GM23338 (cell line): ENCODE measurements at regions not wholly inside any gene's neighbourhood (a gene's known extent, or its start where the extent isn't known, plus 50 kb on each side); places are given as distances from the start of the nearest gene placed in this dataset.

ENCODE experiments used
- ATAC-seq: fragments of 200-7000 bp; cut with Tn5 transposase; 3 replicates; pipeline ENCODE4 v1.9.1; 2020
- DNase-seq: peaks from one replicate; pipeline ENCODE4 v3.0.0-alpha.2; 2015; ENCODE audit warnings: low spot score
- H2AFZ ChIP-seq: fragments of 200-600 bp; sonication (generic); 2 replicates; pipeline ENCODE4 v1.8.0; 2016; ENCODE audit warnings: antibody characterized with exemption, mild to moderate bottlenecking, moderate library complexity
- H3F3A ChIP-seq: fragments of 200-600 bp; sonication (generic); replicated peaks from 2 replicates; pipeline ENCODE4 v1.8.0; 2017; ENCODE audit warnings: antibody characterized with exemption, mixed run types, low read depth
- H3K27ac ChIP-seq: fragments of 200-600 bp; sonication (generic); 2 replicates; pipeline ENCODE4 v1.6.1; 2016; ENCODE audit warnings: low read depth
- H3K27me3 ChIP-seq: fragments of 200-600 bp; sonication (generic); 2 replicates; pipeline ENCODE4 v1.8.0; 2016; ENCODE audit warnings: mild to moderate bottlenecking, mixed run types, moderate library complexity; ENCODE audit not compliant: insufficient read depth
- H3K36me3 ChIP-seq: fragments of 200-600 bp; sonication (generic); 2 replicates; pipeline ENCODE4 v1.8.0; 2016; ENCODE audit warnings: mild to moderate bottlenecking; ENCODE audit not compliant: insufficient read depth
- H3K4me1 ChIP-seq: fragments of 200-600 bp; sonication (generic); 2 replicates; pipeline ENCODE4 v1.8.0; 2016; ENCODE audit warnings: mild to moderate bottlenecking, moderate library complexity; ENCODE audit not compliant: insufficient read depth
- H3K4me2 ChIP-seq: fragments of 200-600 bp; sonication (generic); 2 replicates; pipeline ENCODE4 v1.7.1; 2017; ENCODE audit warnings: mixed run types
- H3K4me3 ChIP-seq: fragments of 200-600 bp; sonication (generic); 2 replicates; pipeline ENCODE4 v1.6.1; 2016; ENCODE audit warnings: mixed run types
- H3K79me2 ChIP-seq: fragments of 200-600 bp; sonication (generic); replicated peaks from 2 replicates; pipeline ENCODE4 v1.8.0; 2017; ENCODE audit warnings: mild to moderate bottlenecking; ENCODE audit not compliant: insufficient read depth
- H3K9me2 ChIP-seq: fragments of 200-600 bp; sonication (generic); 2 replicates; pipeline ENCODE4 v1.8.0; 2017; ENCODE audit not compliant: insufficient read depth
- H4K20me1 ChIP-seq: fragments of 200-600 bp; sonication (generic); replicated peaks from 2 replicates; pipeline ENCODE4 v1.8.0; 2017; ENCODE audit warnings: mild to moderate bottlenecking; ENCODE audit not compliant: insufficient read depth
- H3K27ac Mint-ChIP-seq: 2 replicates; pipeline ENCODE4 v1.8.0; 2020; ENCODE audit warnings: inconsistent platforms, mild to moderate bottlenecking, moderate library complexity, mixed read lengths
- H3K27me3 Mint-ChIP-seq: 3 replicates; pipeline ENCODE4 v1.8.0; 2022; ENCODE audit warnings: low read depth, mild to moderate bottlenecking, moderate library complexity, mixed read lengths, inconsistent platforms; ENCODE audit not compliant: insufficient read depth, poor library complexity
- H3K36me3 Mint-ChIP-seq: 3 replicates; pipeline ENCODE4 v1.8.0; 2021; ENCODE audit warnings: low read depth, mild to moderate bottlenecking, inconsistent platforms, moderate library complexity, mixed read lengths
- H3K4me1 Mint-ChIP-seq: 3 replicates; pipeline ENCODE4 v1.8.0; 2020; ENCODE audit warnings: mild to moderate bottlenecking, inconsistent platforms, mixed read lengths
- H3K4me3 Mint-ChIP-seq: 3 replicates; pipeline ENCODE4 v1.8.0; 2021; ENCODE audit warnings: moderate library complexity, mild to moderate bottlenecking, inconsistent platforms, mixed read lengths
- H3K9me3 Mint-ChIP-seq: 3 replicates; pipeline ENCODE4 v1.8.0; 2020; ENCODE audit warnings: moderate library complexity, mild to moderate bottlenecking, inconsistent platforms, mixed read lengths
- CREB1 ChIP-seq: fragments of 250-450 bp; sonication (Bioruptor Pico); IDR thresholded peaks from 2 replicates; pipeline ENCODE4 v1.5.0; 2020; ENCODE audit warnings: low read depth, mild to moderate bottlenecking, moderate library complexity
- EZH2 ChIP-seq: fragments of 200-600 bp; sonication (generic); IDR thresholded peaks from one replicate; pipeline ENCODE4 v1.8.0; 2017; ENCODE audit warnings: antibody characterized with exemption, mild to moderate bottlenecking, low read depth; ENCODE audit not compliant: unreplicated experiment
- EZH2phosphoT487 ChIP-seq: fragments of 200-600 bp; sonication (generic); IDR thresholded peaks from one replicate; pipeline ENCODE4 v1.8.1; 2018; ENCODE audit warnings: antibody characterized with exemption; ENCODE audit not compliant: unreplicated experiment
- JUNB ChIP-seq: IDR thresholded peaks from one replicate; pipeline ENCODE4 v1.6.1; 2016; ENCODE audit warnings: antibody characterized with exemption; ENCODE audit not compliant: unreplicated experiment
- NANOG ChIP-seq: IDR thresholded peaks from 2 replicates; pipeline ENCODE4 v1.6.1; 2016; ENCODE audit warnings: antibody characterized with exemption, borderline replicate concordance
- POLR2AphosphoS5 ChIP-seq: IDR thresholded peaks from 2 replicates; pipeline ENCODE4 v1.6.1; 2016; ENCODE audit warnings: antibody characterized with exemption, low read depth
- STAT1 ChIP-seq: IDR thresholded peaks from one replicate; pipeline ENCODE4 v1.6.1; 2016; ENCODE audit warnings: antibody characterized with exemption; ENCODE audit not compliant: unreplicated experiment
- ZNF114 ChIP-seq: fragments of 250-450 bp; sonication (Bioruptor Pico); IDR thresholded peaks from 2 replicates; pipeline ENCODE4 v1.5.0; 2020; ENCODE audit warnings: mild to moderate bottlenecking, moderate library complexity
- ZNF331 ChIP-seq: fragments of 250-450 bp; sonication (Bioruptor Pico); IDR thresholded peaks from 2 replicates; pipeline ENCODE4 v1.5.0; 2020; ENCODE audit warnings: low read depth, mild to moderate bottlenecking, moderate library complexity
- TF ChIP-seq, protein P1 (sequence below): IDR thresholded peaks from 2 replicates; pipeline ENCODE4 v1.6.1; 2016; ENCODE audit warnings: antibody characterized with exemption
- TF ChIP-seq, protein P2 (sequence below): fragments of 250-450 bp; sonication (Bioruptor Pico); IDR thresholded peaks from 2 replicates; pipeline ENCODE4 v1.5.0; 2020; ENCODE audit warnings: mild to moderate bottlenecking, moderate library complexity
- TF ChIP-seq, protein P3 (sequence below), 2 experiments: fragments of 200-600 bp in 1 of 2; sonication (generic) in 1 of 2; conservative IDR thresholded peaks; 2 replicates each; pipeline versions ENCODE4 v1.5.1 to v1.6.1; 2016 to 2017; ENCODE audit warnings: antibody characterized with exemption in 2 of 2, low read depth in 2 of 2, mild to moderate bottlenecking in 2 of 2, moderate library complexity in 1 of 2
- TF ChIP-seq, protein P4 (sequence below): IDR thresholded peaks from one replicate; pipeline ENCODE4 v1.6.1; 2018; ENCODE audit warnings: antibody characterized with exemption; ENCODE audit not compliant: unreplicated experiment

DNA sequence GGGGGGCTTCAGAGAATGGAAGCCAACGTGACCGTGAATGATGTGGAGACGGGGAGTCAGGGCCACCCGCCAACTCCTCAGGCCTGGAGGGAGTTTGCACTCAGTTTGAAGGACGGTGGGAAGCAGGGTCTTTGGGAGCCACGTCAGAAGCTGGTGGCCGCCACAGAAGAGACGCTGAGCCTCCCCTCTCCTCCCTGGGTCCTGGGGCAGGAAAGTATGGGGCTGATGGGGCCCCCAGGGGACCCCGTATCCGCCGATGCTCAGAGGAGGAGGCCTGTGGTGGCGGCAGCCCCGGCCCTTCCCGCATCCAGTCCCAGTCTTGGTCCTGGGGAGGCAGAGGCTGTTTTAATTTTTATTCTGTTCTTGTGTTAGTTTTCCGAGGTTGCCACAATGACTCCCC is 188.6 kb upstream of the C1orf174 start:
- H3K27ac Mint-ChIP-seq: no peak overlapping the region
- Histone ChIP-seq H3K36me3 (no peaks in the 10 kb centered on the region), H3K27ac (no peak overlapping the region), H3F3A (no peaks in the 10 kb centered on the region), H3K9me2 (no peaks in the 10 kb centered on the region), H3K4me3 (no peak overlapping the region), H3K79me2 (no peaks in the 10 kb centered on the region), H2AFZ (no peak overlapping the region), H3K27me3 (no peaks in the 10 kb centered on the region), H3K4me1 (no peaks in the 10 kb centered on the region), H3K4me2 (no peak overlapping the region), H4K20me1 (no peaks in the 10 kb centered on the region)
- no peak for TF ChIP-seq ZNF114
- TF ChIP-seq, protein P1, sequence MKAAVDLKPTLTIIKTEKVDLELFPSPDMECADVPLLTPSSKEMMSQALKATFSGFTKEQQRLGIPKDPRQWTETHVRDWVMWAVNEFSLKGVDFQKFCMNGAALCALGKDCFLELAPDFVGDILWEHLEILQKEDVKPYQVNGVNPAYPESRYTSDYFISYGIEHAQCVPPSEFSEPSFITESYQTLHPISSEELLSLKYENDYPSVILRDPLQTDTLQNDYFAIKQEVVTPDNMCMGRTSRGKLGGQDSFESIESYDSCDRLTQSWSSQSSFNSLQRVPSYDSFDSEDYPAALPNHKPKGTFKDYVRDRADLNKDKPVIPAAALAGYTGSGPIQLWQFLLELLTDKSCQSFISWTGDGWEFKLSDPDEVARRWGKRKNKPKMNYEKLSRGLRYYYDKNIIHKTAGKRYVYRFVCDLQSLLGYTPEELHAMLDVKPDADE: no peak
- TF ChIP-seq NANOG: no peak
- TF ChIP-seq POLR2AphosphoS5: no peak
- TF ChIP-seq, protein P2, sequence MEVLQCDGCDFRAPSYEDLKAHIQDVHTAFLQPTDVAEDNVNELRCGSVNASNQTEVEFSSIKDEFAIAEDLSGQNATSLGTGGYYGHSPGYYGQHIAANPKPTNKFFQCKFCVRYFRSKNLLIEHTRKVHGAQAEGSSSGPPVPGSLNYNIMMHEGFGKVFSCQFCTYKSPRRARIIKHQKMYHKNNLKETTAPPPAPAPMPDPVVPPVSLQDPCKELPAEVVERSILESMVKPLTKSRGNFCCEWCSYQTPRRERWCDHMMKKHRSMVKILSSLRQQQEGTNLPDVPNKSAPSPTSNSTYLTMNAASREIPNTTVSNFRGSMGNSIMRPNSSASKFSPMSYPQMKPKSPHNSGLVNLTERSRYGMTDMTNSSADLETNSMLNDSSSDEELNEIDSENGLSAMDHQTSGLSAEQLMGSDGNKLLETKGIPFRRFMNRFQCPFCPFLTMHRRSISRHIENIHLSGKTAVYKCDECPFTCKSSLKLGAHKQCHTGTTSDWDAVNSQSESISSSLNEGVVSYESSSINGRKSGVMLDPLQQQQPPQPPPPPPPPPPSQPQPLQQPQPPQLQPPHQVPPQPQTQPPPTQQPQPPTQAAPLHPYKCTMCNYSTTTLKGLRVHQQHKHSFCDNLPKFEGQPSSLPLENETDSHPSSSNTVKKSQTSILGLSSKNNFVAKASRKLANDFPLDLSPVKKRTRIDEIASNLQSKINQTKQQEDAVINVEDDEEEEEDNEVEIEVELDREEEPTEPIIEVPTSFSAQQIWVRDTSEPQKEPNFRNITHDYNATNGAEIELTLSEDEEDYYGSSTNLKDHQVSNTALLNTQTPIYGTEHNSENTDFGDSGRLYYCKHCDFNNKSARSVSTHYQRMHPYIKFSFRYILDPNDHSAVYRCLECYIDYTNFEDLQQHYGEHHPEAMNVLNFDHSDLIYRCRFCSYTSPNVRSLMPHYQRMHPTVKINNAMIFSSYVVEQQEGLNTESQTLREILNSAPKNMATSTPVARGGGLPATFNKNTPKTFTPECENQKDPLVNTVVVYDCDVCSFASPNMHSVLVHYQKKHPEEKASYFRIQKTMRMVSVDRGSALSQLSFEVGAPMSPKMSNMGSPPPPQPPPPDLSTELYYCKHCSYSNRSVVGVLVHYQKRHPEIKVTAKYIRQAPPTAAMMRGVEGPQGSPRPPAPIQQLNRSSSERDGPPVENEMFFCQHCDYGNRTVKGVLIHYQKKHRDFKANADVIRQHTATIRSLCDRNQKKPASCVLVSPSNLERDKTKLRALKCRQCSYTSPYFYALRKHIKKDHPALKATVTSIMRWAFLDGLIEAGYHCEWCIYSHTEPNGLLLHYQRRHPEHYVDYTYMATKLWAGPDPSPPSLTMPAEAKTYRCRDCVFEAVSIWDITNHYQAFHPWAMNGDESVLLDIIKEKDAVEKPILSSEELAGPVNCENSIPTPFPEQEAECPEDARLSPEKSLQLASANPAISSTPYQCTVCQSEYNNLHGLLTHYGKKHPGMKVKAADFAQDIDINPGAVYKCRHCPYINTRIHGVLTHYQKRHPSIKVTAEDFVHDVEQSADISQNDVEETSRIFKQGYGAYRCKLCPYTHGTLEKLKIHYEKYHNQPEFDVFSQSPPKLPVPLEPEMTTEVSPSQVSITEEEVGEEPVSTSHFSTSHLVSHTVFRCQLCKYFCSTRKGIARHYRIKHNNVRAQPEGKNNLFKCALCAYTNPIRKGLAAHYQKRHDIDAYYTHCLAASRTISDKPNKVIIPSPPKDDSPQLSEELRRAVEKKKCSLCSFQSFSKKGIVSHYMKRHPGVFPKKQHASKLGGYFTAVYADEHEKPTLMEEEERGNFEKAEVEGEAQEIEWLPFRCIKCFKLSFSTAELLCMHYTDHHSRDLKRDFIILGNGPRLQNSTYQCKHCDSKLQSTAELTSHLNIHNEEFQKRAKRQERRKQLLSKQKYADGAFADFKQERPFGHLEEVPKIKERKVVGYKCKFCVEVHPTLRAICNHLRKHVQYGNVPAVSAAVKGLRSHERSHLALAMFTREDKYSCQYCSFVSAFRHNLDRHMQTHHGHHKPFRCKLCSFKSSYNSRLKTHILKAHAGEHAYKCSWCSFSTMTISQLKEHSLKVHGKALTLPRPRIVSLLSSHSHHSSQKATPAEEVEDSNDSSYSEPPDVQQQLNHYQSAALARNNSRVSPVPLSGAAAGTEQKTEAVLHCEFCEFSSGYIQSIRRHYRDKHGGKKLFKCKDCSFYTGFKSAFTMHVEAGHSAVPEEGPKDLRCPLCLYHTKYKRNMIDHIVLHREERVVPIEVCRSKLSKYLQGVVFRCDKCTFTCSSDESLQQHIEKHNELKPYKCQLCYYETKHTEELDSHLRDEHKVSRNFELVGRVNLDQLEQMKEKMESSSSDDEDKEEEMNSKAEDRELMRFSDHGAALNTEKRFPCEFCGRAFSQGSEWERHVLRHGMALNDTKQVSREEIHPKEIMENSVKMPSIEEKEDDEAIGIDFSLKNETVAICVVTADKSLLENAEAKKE (CRISPR knock-in tag): no peak
- TF ChIP-seq EZH2: no peak
- no peak for TF ChIP-seq CREB1 (CRISPR knock-in tag)
- no peak for TF ChIP-seq JUNB
- TF ChIP-seq STAT1: no peak
- TF ChIP-seq, protein P3, sequence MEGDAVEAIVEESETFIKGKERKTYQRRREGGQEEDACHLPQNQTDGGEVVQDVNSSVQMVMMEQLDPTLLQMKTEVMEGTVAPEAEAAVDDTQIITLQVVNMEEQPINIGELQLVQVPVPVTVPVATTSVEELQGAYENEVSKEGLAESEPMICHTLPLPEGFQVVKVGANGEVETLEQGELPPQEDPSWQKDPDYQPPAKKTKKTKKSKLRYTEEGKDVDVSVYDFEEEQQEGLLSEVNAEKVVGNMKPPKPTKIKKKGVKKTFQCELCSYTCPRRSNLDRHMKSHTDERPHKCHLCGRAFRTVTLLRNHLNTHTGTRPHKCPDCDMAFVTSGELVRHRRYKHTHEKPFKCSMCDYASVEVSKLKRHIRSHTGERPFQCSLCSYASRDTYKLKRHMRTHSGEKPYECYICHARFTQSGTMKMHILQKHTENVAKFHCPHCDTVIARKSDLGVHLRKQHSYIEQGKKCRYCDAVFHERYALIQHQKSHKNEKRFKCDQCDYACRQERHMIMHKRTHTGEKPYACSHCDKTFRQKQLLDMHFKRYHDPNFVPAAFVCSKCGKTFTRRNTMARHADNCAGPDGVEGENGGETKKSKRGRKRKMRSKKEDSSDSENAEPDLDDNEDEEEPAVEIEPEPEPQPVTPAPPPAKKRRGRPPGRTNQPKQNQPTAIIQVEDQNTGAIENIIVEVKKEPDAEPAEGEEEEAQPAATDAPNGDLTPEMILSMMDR (conservative IDR thresholded peaks at IDR 0.05; ENCODE audit: low read depth in 2 of 2): no peak
- no peak for TF ChIP-seq EZH2phosphoT487
- no peak for TF ChIP-seq ZNF331 (CRISPR knock-in tag)
- TF ChIP-seq, protein P4, sequence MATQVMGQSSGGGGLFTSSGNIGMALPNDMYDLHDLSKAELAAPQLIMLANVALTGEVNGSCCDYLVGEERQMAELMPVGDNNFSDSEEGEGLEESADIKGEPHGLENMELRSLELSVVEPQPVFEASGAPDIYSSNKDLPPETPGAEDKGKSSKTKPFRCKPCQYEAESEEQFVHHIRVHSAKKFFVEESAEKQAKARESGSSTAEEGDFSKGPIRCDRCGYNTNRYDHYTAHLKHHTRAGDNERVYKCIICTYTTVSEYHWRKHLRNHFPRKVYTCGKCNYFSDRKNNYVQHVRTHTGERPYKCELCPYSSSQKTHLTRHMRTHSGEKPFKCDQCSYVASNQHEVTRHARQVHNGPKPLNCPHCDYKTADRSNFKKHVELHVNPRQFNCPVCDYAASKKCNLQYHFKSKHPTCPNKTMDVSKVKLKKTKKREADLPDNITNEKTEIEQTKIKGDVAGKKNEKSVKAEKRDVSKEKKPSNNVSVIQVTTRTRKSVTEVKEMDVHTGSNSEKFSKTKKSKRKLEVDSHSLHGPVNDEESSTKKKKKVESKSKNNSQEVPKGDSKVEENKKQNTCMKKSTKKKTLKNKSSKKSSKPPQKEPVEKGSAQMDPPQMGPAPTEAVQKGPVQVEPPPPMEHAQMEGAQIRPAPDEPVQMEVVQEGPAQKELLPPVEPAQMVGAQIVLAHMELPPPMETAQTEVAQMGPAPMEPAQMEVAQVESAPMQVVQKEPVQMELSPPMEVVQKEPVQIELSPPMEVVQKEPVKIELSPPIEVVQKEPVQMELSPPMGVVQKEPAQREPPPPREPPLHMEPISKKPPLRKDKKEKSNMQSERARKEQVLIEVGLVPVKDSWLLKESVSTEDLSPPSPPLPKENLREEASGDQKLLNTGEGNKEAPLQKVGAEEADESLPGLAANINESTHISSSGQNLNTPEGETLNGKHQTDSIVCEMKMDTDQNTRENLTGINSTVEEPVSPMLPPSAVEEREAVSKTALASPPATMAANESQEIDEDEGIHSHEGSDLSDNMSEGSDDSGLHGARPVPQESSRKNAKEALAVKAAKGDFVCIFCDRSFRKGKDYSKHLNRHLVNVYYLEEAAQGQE: no peak
- peaks cover 19% of the 10 kb centered on the region for H3K36me3 Mint-ChIP-seq
- no peaks in the 10 kb centered on the region for H3K4me1 Mint-ChIP-seq
- H3K9me3 Mint-ChIP-seq: peaks cover 93% of the 10 kb centered on the region
- H3K27me3 Mint-ChIP-seq: no peaks in the 10 kb centered on the region
- DNase-seq (no peak), ATAC-seq (no peak)
- H3K4me3 Mint-ChIP-seq: no peak overlapping the region
